ENCODE measurements at regions not wholly inside any gene's neighbourhood (a gene's known extent, or its start where the extent isn't known, plus 50 kb on each side); places are given as distances from the start of the nearest gene placed in this dataset.

DNA sequence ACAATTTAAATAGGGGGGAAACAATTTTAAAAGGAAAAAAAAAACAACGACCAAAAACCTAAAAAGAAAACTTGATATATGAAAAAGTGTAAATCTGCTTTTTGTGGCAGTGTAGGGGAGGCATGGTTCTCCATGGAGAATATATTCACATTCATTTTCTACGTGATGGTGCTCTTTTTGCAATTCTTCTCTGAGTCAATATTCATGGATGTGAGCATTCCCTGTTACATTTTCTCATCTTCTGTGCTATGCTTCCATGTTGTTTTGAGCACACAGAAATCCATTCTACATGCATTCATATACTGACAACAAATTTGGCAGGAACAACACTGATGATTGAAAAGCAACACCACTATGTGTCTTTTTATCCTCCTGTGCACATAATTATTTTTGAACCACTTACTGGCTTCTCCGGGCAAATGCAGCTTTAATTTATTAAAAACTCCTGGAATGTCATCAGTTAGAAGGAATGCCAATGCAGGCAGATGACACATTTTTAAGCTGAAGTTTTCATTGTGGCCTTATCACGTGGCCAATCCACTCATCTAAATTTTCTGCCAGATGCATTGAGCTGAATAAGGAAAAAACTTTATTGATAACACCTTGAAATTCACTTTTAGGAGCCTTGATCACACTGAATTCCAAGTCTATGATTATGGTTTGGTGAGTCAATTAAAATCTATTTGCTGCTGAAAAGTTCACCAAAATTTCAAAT, 590.6 kb downstream of the NUF2 start:
- TF ChIP-seq, protein P1, sequence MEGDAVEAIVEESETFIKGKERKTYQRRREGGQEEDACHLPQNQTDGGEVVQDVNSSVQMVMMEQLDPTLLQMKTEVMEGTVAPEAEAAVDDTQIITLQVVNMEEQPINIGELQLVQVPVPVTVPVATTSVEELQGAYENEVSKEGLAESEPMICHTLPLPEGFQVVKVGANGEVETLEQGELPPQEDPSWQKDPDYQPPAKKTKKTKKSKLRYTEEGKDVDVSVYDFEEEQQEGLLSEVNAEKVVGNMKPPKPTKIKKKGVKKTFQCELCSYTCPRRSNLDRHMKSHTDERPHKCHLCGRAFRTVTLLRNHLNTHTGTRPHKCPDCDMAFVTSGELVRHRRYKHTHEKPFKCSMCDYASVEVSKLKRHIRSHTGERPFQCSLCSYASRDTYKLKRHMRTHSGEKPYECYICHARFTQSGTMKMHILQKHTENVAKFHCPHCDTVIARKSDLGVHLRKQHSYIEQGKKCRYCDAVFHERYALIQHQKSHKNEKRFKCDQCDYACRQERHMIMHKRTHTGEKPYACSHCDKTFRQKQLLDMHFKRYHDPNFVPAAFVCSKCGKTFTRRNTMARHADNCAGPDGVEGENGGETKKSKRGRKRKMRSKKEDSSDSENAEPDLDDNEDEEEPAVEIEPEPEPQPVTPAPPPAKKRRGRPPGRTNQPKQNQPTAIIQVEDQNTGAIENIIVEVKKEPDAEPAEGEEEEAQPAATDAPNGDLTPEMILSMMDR (IDR thresholded peaks at IDR 0.05), result no peak
- no peak for TF ChIP-seq POLR2A (IDR thresholded peaks at IDR 0.05)

Measured in heart left ventricle (tissue), 13 donors.